ENCODE measurements at regions not wholly inside any gene's neighbourhood (a gene's known extent, or its start where the extent isn't known, plus 50 kb on each side); places are given as distances from the start of the nearest gene placed in this dataset.

DNA sequence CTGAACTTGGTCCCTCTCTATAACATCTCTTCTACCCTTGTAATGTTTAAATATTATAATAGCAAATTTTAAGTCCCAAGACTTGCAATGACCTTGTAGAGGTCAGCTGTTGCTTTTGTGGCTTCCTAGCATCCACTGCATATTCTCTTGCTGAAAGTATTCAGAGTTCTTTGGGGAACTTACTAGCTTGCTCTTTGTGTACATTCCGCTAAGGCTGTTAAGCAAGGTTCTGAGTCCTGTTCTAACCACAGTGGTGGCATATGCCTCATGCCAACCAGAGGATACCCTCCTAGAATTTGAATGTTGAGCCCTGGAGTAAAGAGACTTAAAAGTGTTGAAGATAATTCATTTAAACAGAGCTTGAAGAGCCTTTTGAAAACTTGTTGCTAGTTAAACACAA lies 570.9 kb downstream of the TLE1 start:
- Histone ChIP-seq H3K23ac (ENCODE audit: insufficient read length) (no peak overlapping the region), H3K9ac (replicated peaks in 1 of 4; ENCODE audit: extremely low read depth in 1 of 4, low read depth in 3 of 4, low read length in 3 of 4) (no peak overlapping the region), H3K4ac (replicated peaks; ENCODE audit: insufficient read length, low read depth, low read length) (no peak overlapping the region), H3K4me1 (replicated peaks in 1 of 4; ENCODE audit: control insufficient read depth in 3 of 4, insufficient read depth in 4 of 4, low read length in 3 of 4) (peaks cover 0 to 9% (median 7%) of the 10 kb centered on the region in 4 experiments; a peak in 4 of 7 replicates), H3K27ac (ENCODE audit: low read depth, low read length) (no peak overlapping the region), H4K8ac (ENCODE audit: extremely low read depth, insufficient read depth, low read length) (no peak overlapping the region), H2BK5ac (ENCODE audit: low read depth, low read length) (no peak overlapping the region), H2BK20ac (ENCODE audit: low read length) (no peak overlapping the region), H3K36me3 (ENCODE audit: control insufficient read depth in 2 of 4, insufficient read depth in 4 of 4, low read length in 3 of 4) (no peaks in the 10 kb centered on the region), H3K18ac (ENCODE audit: extremely low read depth, low read length) (no peak overlapping the region), H3K56ac (replicated peaks; ENCODE audit: insufficient read length, low read depth, low read length) (no peak overlapping the region), H3K9me3 (ENCODE audit: insufficient read depth in 2 of 2, low read depth in 1 of 2, low read length in 1 of 2) (no peaks in the 10 kb centered on the region), H4K20me1 (replicated peaks in 1 of 2; ENCODE audit: control insufficient read depth in 1 of 2, insufficient read depth in 2 of 2, low read length in 2 of 2) (no peaks in the 10 kb centered on the region), H3K14ac (ENCODE audit: insufficient read length) (no peak overlapping the region), H3K4me2 (ENCODE audit: insufficient read depth in 1 of 2, low read depth in 2 of 2, low read length in 2 of 2) (no peak overlapping the region), H3K79me1 (ENCODE audit: low read depth, low read length) (no peaks in the 10 kb centered on the region), H2AFZ (ENCODE audit: low read length) (no peak overlapping the region), H4K91ac (replicated peaks; ENCODE audit: insufficient read length, low read length) (no peak overlapping the region), H4K5ac (ENCODE audit: insufficient read length, low read depth, low read length) (no peak overlapping the region), H2BK15ac (ENCODE audit: low read length) (no peak overlapping the region), H2BK120ac (replicated peaks; ENCODE audit: low read depth, low read length) (no peak overlapping the region), H3K79me2 (ENCODE audit: control insufficient read depth in 1 of 2, insufficient read depth in 2 of 2, low read length in 2 of 2) (no peaks in the 10 kb centered on the region), H3K27me3 (replicated peaks in 1 of 4; ENCODE audit: control insufficient read depth in 3 of 4, extremely low read depth in 1 of 4, insufficient read depth in 3 of 4, low read length in 3 of 4) (no peaks in the 10 kb centered on the region), H3K4me3 (ENCODE audit: extremely low read depth in 1 of 4, insufficient read depth in 2 of 4, low read depth in 3 of 4, low read length in 4 of 4) (no peak overlapping the region), H2BK12ac (ENCODE audit: low read depth, low read length) (no peak overlapping the region), H2AK5ac (ENCODE audit: low read depth, low read length) (no peak overlapping the region), H3K23me2 (ENCODE audit: low read depth, low read length) (no peaks in the 10 kb centered on the region)
- no peak for TF ChIP-seq RNF2 (IDR thresholded peaks at IDR 0.05; ENCODE audit: borderline replicate concordance, low read depth, low read length, missing control alignments, poor library complexity, severe bottlenecking)
- WGBS, 2 experiments (ENCODE audit: extremely low coverage in 1 of 2, insufficient coverage in 1 of 2, insufficient read length in 1 of 2, insufficient replicate concordance in 2 of 2, low coverage in 1 of 2, low lambda C conversion rate in 2 of 2, missing lambda C conversion rate in 1 of 2): 89% methylated on average over 1 of the region's 1 CpG; no CpG with 5 or more reads in 1 of the 2 experiments
- FAIRE-seq: no peak
- ChIA-PET CTCF (ENCODE audit: partially characterized antibody) (interaction anchor here (1.5 kb wide), 1 partner anchor 9 kb away, joined by 5 read pairs; no protein-coding TSS in a partner anchor), POLR2A (ENCODE audit: partially characterized antibody) (no interaction called here)
- no peak for DNase-seq (ENCODE audit: low read depth in 1 of 2, low spot score in 2 of 2)
